Type B pancreatic cell (in vitro differentiated cells): ENCODE measurements at regions not wholly inside any gene's neighbourhood (a gene's known extent, or its start where the extent isn't known, plus 50 kb on each side); places are given as distances from the start of the nearest gene placed in this dataset.

Experiments
- DNase-seq: peaks from one replicate; pipeline ENCODE4 v3.0.0; 2021; ENCODE audit warnings: mixed read lengths; ENCODE audit not compliant: unreplicated experiment; ENCODE audit errors: extremely low spot score
- H3K27ac Mint-ChIP-seq: 2 replicates; pipeline ENCODE4 v1.8.0; 2021; ENCODE audit warnings: mild to moderate bottlenecking, mixed read lengths
- H3K27me3 Mint-ChIP-seq: 2 replicates; pipeline ENCODE4 v1.8.0; 2021; ENCODE audit warnings: mixed read lengths
- H3K36me3 Mint-ChIP-seq: 2 replicates; pipeline ENCODE4 v1.8.0; 2021; ENCODE audit warnings: mixed read lengths
- H3K4me1 Mint-ChIP-seq: one replicate; pipeline ENCODE4 v1.8.0; 2021; ENCODE audit warnings: mixed read lengths; ENCODE audit not compliant: unreplicated experiment
- H3K4me3 Mint-ChIP-seq: 2 replicates; pipeline ENCODE4 v1.8.0; 2021; ENCODE audit warnings: mild to moderate bottlenecking, mixed read lengths
- H3K9me3 Mint-ChIP-seq: 2 replicates; pipeline ENCODE4 v1.8.0; 2021; ENCODE audit warnings: mixed read lengths
- CTCF ChIP-seq: fragments of 200-600 bp; sonication (generic); conservative IDR thresholded peaks from 2 replicates; pipeline ENCODE4 v1.5.0; 2021; ENCODE audit warnings: antibody characterized with exemption, mild to moderate bottlenecking

- Mint-ChIP-seq H3K27me3 (peaks cover 16% of the 10 kb centered on the region), H3K4me3 (no peak overlapping the region), H3K4me1 (peaks cover 10% of the 10 kb centered on the region), H3K36me3 (no peaks in the 10 kb centered on the region), H3K27ac (no peak overlapping the region), H3K9me3 (no peaks in the 10 kb centered on the region)
- no peak for TF ChIP-seq CTCF
- no peak for DNase-seq
Measured at GRCh38 chr16:62939687-62940086, 903.4 kb upstream of the CDH8 start.

DNA sequence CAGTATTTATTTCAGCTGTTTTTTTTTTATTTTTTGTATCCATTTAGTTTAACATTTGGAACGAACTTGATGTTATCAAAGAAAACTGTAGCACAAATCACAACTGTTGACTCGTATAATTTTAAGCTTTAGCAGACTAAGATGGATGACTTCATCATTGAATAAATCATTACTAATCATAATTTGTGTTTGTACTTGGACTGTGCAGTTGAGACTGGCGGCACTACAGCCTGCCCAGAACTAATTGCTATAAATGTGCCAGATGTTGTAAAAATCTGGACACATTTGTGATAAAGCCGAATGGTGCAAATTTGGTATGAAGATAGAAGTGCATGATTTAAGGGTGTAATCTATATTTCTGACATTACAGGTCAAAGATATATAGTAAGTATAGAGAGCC lies 897.7 kb upstream of the CDH8 start:
- no peak for TF ChIP-seq CTCF
- DNase-seq: no peak
- Mint-ChIP-seq H3K27me3 (peaks cover 14% of the 10 kb centered on the region), H3K4me3 (no peak overlapping the region), H3K36me3 (no peaks in the 10 kb centered on the region), H3K4me1 (no peaks in the 10 kb centered on the region), H3K27ac (no peak overlapping the region), H3K9me3 (no peaks in the 10 kb centered on the region)

GRCh38 chr16:62929593-62929992 lies 893.4 kb upstream of the CDH8 start:
- H3K27ac Mint-ChIP-seq: no peak overlapping the region
- H3K27me3 Mint-ChIP-seq: peaks cover 10% of the 10 kb centered on the region
- no peaks in the 10 kb centered on the region for H3K36me3 Mint-ChIP-seq
- no peaks in the 10 kb centered on the region for H3K9me3 Mint-ChIP-seq
- H3K4me1 Mint-ChIP-seq: peaks cover 5% of the 10 kb centered on the region
- no peak for TF ChIP-seq CTCF
- DNase-seq: no peak
- H3K4me3 Mint-ChIP-seq: no peak overlapping the region

GRCh38 chr16:62927122-62927521 lies 890.9 kb upstream of the CDH8 start:
- H3K4me3 Mint-ChIP-seq: no peak overlapping the region

GRCh38 chr16:62926121-62926801 lies 890.0 kb upstream of the CDH8 start:
- no peak overlapping the region for H3K4me3 Mint-ChIP-seq
- no peaks in the 10 kb centered on the region for H3K9me3 Mint-ChIP-seq
- no peak for TF ChIP-seq CTCF
- DNase-seq: no peak
- no peak overlapping the region for H3K27ac Mint-ChIP-seq
- H3K36me3 Mint-ChIP-seq: no peaks in the 10 kb centered on the region
- H3K27me3 Mint-ChIP-seq: peaks cover 7% of the 10 kb centered on the region
- peaks cover 5% of the 10 kb centered on the region for H3K4me1 Mint-ChIP-seq

More at GRCh38 chr16:62927122-62927521, 890.9 kb upstream of the CDH8 start:
- DNase-seq: no peak
- TF ChIP-seq CTCF: no peak
- Mint-ChIP-seq H3K9me3 (no peaks in the 10 kb centered on the region), H3K4me1 (peaks cover 5% of the 10 kb centered on the region), H3K27ac (no peak overlapping the region), H3K36me3 (no peaks in the 10 kb centered on the region), H3K27me3 (peaks cover 10% of the 10 kb centered on the region)
